ENCODE measurements at regions not wholly inside any gene's neighbourhood (a gene's known extent, or its start where the extent isn't known, plus 50 kb on each side); places are given as distances from the start of the nearest gene placed in this dataset.
"Not testable (repeated sequence)": the region's sequence is repeated elsewhere in the genome, so short reads cannot be mapped to it uniquely, and the experiment has no call there.

GRCh38 chr5:12691330-12691729 lies 787.1 kb upstream of the CTNND2 start:
- DNase-seq = no peak

- no peak for DNase-seq
Measured at GRCh38 chr5:12690361-12690760, 786.1 kb upstream of the CTNND2 start.

- no peak for DNase-seq
Measured at GRCh38 chr5:12683249-12683648, 779.0 kb upstream of the CTNND2 start.

GRCh38 chr5:12679731-12680130 lies 775.5 kb upstream of the CTNND2 start:
- no peak for DNase-seq

GRCh38 chr5:12675959-12676358 lies 771.7 kb upstream of the CTNND2 start:
- no peak for DNase-seq

- no peak for DNase-seq
Measured at GRCh38 chr5:12672141-12672540, 767.9 kb upstream of the CTNND2 start.

- no peak for DNase-seq
Measured at GRCh38 chr5:12669326-12669725, 765.1 kb upstream of the CTNND2 start.

- DNase-seq = no peak
Measured at GRCh38 chr5:12668564-12668963, 764.3 kb upstream of the CTNND2 start.

- not testable (repeated sequence) for DNase-seq
Measured at GRCh38 chr5:12667818-12668217, 763.6 kb upstream of the CTNND2 start.

GRCh38 chr5:12665772-12666171 lies 761.5 kb upstream of the CTNND2 start:
- DNase-seq = not testable (repeated sequence)

- no peak for DNase-seq
Measured at GRCh38 chr5:12662545-12663314, 758.5 kb upstream of the CTNND2 start.

- DNase-seq = no peak
Measured at GRCh38 chr5:12661617-12662370, 757.5 kb upstream of the CTNND2 start.

- not testable (repeated sequence) for DNase-seq
Measured at GRCh38 chr5:12660279-12661107, 756.2 kb upstream of the CTNND2 start.

GRCh38 chr5:12659686-12660085 lies 755.4 kb upstream of the CTNND2 start:
- DNase-seq = no peak

GRCh38 chr5:12658871-12659446 lies 754.7 kb upstream of the CTNND2 start:
- DNase-seq = no peak

GRCh38 chr5:12657914-12658474 lies 753.7 kb upstream of the CTNND2 start:
- DNase-seq = not testable (repeated sequence)

GRCh38 chr5:12655675-12656074 lies 751.4 kb upstream of the CTNND2 start:
- DNase-seq = no peak

- no peak for DNase-seq
Measured at GRCh38 chr5:12652201-12652600, 748.0 kb upstream of the CTNND2 start.

- no peak for DNase-seq
Measured at GRCh38 chr5:12648558-12648957, 744.3 kb upstream of the CTNND2 start.

- DNase-seq = no peak
Measured at GRCh38 chr5:12647613-12648012, 743.4 kb upstream of the CTNND2 start.

GRCh38 chr5:12645582-12645981 lies 741.3 kb upstream of the CTNND2 start:
- DNase-seq = no peak

- no peak for DNase-seq
Measured at GRCh38 chr5:12636209-12636608, 732.0 kb upstream of the CTNND2 start.

- DNase-seq = no peak
Measured at GRCh38 chr5:12626556-12626955, 722.3 kb upstream of the CTNND2 start.

Measured in T1000 (cell line).